Panc1 (cell line): ENCODE measurements at regions not wholly inside any gene's neighbourhood (a gene's known extent, or its start where the extent isn't known, plus 50 kb on each side); places are given as distances from the start of the nearest gene placed in this dataset.

Source experiments
- ATAC-seq: fragments of 200-7000 bp; cut with Tn5 transposase; 2 replicates; pipeline ENCODE4 v1.9.1; 2020; ENCODE audit warnings: mild to moderate bottlenecking, moderate library complexity
- BruUV-seq: library from RNA; stranded (reverse); fragments of 400-500 nt; replicated peaks from 2 replicates; lab custom pipeline; 2021; lab: Mats Ljungman, UMichigan
- CTCF ChIA-PET: fragments of 300-600 bp; sonication (Branson Sonifier 250); formaldehyde crosslinking; loops from one replicate; lab custom pipeline; 2022; ENCODE audit warnings: antibody characterized with exemption; lab: Charles Lee
- POLR2A ChIA-PET: fragments of 300-600 bp; sonication (Branson Sonifier 250); formaldehyde crosslinking; loops from one replicate; lab custom pipeline; 2022; ENCODE audit warnings: antibody characterized with exemption; lab: Charles Lee
- DNase-seq: peaks from one replicate; pipeline ENCODE4 v3.0.0-alpha.2; 2010; ENCODE audit warnings: low read depth, low spot score
- H3K27ac ChIP-seq: 2 replicates; pipeline ENCODE4 v1.5.1; 2011; ENCODE audit warnings: mild to moderate bottlenecking, low read length, inconsistent platforms
- H3K27me3 ChIP-seq: fragments of 200-500 bp; sonication (Bioruptor generic); 2 replicates; pipeline ENCODE4 v1.6.0; 2014; ENCODE audit warnings: low read length, inconsistent platforms; ENCODE audit not compliant: control insufficient read depth, insufficient read depth
- H3K36me3 ChIP-seq: fragments of 200-500 bp; sonication (Bioruptor generic); 2 replicates; pipeline ENCODE4 v1.5.1; 2014; ENCODE audit warnings: inconsistent platforms, mild to moderate bottlenecking, low read length, moderate library complexity; ENCODE audit not compliant: control insufficient read depth, insufficient read depth
- H3K4me1 ChIP-seq: 2 replicates; pipeline ENCODE4 v1.5.1; 2011; ENCODE audit warnings: inconsistent platforms, mild to moderate bottlenecking, low read length, moderate library complexity; ENCODE audit not compliant: control insufficient read depth, insufficient read depth
- H3K4me3 ChIP-seq, 2 experiments: 2 replicates each; pipeline ENCODE4 v1.5.1; 2011 to 2012; ENCODE audit warnings: low read depth in 2 of 2, low read length in 2 of 2, mild to moderate bottlenecking in 2 of 2, inconsistent platforms in 1 of 2, moderate library complexity in 1 of 2
- H3K9me3 ChIP-seq: fragments of 200-500 bp; sonication (Bioruptor generic); 2 replicates; pipeline ENCODE4 v1.5.1; 2014; ENCODE audit warnings: low read depth, mild to moderate bottlenecking, inconsistent platforms, low read length, moderate library complexity; ENCODE audit not compliant: control insufficient read depth, insufficient read depth
- POLR2AphosphoS5 ChIP-seq: IDR thresholded peaks from 2 replicates; pipeline ENCODE4 v1.6.1; 2012; ENCODE audit warnings: mild to moderate bottlenecking, low read depth, low read length, moderate library complexity
- SIN3A ChIP-seq: IDR thresholded peaks from 2 replicates; pipeline ENCODE4 v1.6.1; 2012; ENCODE audit warnings: low read depth, mild to moderate bottlenecking, low read length, moderate library complexity, borderline replicate concordance; ENCODE audit not compliant: insufficient read depth
- TCF7L2 ChIP-seq: IDR thresholded peaks from 2 replicates; pipeline ENCODE4 v1.6.1; 2011; ENCODE audit warnings: mild to moderate bottlenecking, low read depth, low read length, inconsistent platforms
- in situ Hi-C: cut with HindIII; loops from 2 replicates; pipeline ENCODE4 v1.10.0; 2016; ENCODE audit warnings: low sequenced_read_pairs, low pct_unique_long_range_greater_than_20kb
- intact Hi-C: fragments of 100-400 bp; cut with micrococcal nuclease; formaldehyde crosslinking; loops from one replicate; pipeline ENCODE4 v1.10.0; 2022; ENCODE audit not compliant: unreplicated experiment
- TF ChIP-seq, protein P1 (sequence below): fragments of 450-650 bp; IDR thresholded peaks from 2 replicates; pipeline ENCODE4 v1.5.1; 2017; ENCODE audit warnings: mild to moderate bottlenecking
- TF ChIP-seq, protein P2 (sequence below), 2 experiments: IDR thresholded peaks; 2 replicates each; pipeline ENCODE4 v1.6.1; 2011 to 2012; ENCODE audit warnings: low read depth in 2 of 2, control low read depth in 1 of 2, low read length in 1 of 2, mild to moderate bottlenecking in 1 of 2, moderate library complexity in 1 of 2; ENCODE audit not compliant: insufficient read depth in 1 of 2

DNA sequence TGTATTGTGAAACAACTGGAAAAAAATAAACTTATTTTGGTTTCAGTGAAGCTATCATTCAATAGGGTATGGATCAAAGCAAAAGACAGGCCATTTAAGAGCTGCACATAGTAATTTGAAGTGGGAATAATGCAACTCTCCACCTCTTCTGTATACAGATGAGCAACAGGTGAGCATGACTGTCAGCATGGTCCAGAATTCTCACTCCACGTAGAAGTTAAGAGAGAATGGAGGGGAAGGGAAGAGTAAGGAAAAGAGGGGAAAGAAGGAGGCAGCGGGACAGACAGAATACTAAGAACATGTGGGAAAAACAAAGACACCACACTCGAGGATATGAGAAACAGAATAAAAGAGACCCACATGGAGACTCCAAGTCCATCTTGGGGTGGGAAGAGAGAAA lies 396.1 kb upstream of the GRIA1 start:
- ATAC-seq (no peak), DNase-seq (no peak)
- in situ Hi-C loops = no loop called here
- intact Hi-C loops = no loop called here
- Histone ChIP-seq H3K36me3 (no peaks in the 10 kb centered on the region), H3K4me3 (no peak overlapping the region), H3K27me3 (no peaks in the 10 kb centered on the region), H3K27ac (no peak overlapping the region), H3K4me1 (no peaks in the 10 kb centered on the region), H3K9me3 (no peaks in the 10 kb centered on the region)
- ChIA-PET CTCF (no interaction called here), POLR2A (no interaction called here)
- no TSS peak for BruUV-seq
- TF ChIP-seq, protein P1, sequence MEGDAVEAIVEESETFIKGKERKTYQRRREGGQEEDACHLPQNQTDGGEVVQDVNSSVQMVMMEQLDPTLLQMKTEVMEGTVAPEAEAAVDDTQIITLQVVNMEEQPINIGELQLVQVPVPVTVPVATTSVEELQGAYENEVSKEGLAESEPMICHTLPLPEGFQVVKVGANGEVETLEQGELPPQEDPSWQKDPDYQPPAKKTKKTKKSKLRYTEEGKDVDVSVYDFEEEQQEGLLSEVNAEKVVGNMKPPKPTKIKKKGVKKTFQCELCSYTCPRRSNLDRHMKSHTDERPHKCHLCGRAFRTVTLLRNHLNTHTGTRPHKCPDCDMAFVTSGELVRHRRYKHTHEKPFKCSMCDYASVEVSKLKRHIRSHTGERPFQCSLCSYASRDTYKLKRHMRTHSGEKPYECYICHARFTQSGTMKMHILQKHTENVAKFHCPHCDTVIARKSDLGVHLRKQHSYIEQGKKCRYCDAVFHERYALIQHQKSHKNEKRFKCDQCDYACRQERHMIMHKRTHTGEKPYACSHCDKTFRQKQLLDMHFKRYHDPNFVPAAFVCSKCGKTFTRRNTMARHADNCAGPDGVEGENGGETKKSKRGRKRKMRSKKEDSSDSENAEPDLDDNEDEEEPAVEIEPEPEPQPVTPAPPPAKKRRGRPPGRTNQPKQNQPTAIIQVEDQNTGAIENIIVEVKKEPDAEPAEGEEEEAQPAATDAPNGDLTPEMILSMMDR = no peak
- no peak for TF ChIP-seq POLR2AphosphoS5

DNA sequence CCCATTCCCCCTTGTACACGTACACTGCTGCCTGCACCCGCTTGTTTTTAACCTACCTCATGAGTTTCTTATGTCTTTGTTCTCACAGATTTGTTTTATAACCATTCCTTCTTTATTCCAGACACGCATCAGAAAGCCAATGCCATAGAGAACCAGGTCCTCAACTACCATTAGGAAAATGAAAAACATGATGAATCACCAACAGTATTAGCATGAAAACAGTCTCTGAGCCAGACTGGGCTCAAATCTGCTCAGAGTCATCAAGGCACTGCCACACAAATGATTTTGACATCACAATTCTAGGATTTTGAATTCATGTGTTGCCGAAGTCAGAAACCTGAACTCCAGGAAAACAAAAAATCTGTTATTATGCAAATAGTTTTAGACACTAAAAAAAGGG lies 394.1 kb upstream of the GRIA1 start:
- H3K4me3 ChIP-seq = no peak overlapping the region
- TF ChIP-seq POLR2AphosphoS5 = no peak
- TF ChIP-seq TCF7L2 = no peak
- TF ChIP-seq, protein P2, sequence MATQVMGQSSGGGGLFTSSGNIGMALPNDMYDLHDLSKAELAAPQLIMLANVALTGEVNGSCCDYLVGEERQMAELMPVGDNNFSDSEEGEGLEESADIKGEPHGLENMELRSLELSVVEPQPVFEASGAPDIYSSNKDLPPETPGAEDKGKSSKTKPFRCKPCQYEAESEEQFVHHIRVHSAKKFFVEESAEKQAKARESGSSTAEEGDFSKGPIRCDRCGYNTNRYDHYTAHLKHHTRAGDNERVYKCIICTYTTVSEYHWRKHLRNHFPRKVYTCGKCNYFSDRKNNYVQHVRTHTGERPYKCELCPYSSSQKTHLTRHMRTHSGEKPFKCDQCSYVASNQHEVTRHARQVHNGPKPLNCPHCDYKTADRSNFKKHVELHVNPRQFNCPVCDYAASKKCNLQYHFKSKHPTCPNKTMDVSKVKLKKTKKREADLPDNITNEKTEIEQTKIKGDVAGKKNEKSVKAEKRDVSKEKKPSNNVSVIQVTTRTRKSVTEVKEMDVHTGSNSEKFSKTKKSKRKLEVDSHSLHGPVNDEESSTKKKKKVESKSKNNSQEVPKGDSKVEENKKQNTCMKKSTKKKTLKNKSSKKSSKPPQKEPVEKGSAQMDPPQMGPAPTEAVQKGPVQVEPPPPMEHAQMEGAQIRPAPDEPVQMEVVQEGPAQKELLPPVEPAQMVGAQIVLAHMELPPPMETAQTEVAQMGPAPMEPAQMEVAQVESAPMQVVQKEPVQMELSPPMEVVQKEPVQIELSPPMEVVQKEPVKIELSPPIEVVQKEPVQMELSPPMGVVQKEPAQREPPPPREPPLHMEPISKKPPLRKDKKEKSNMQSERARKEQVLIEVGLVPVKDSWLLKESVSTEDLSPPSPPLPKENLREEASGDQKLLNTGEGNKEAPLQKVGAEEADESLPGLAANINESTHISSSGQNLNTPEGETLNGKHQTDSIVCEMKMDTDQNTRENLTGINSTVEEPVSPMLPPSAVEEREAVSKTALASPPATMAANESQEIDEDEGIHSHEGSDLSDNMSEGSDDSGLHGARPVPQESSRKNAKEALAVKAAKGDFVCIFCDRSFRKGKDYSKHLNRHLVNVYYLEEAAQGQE (IDR thresholded peaks at IDR 0.05; ENCODE audit: insufficient read depth in 1 of 2, low read depth in 2 of 2, low read length in 1 of 2) = no peak
- no peak for TF ChIP-seq SIN3A
- no peaks in the 10 kb centered on the region for H3K36me3 ChIP-seq
- ChIA-PET POLR2A (no interaction called here), CTCF (no interaction called here)
- no peaks in the 10 kb centered on the region for H3K9me3 ChIP-seq
- intact Hi-C loops = no loop called here
- DNase-seq = no peak
- ATAC-seq = no peak
- no TSS peak for BruUV-seq
- no peaks in the 10 kb centered on the region for H3K4me1 ChIP-seq
- in situ Hi-C loops = no loop called here
- H3K27ac ChIP-seq = no peak overlapping the region
- H3K27me3 ChIP-seq = no peaks in the 10 kb centered on the region

DNA sequence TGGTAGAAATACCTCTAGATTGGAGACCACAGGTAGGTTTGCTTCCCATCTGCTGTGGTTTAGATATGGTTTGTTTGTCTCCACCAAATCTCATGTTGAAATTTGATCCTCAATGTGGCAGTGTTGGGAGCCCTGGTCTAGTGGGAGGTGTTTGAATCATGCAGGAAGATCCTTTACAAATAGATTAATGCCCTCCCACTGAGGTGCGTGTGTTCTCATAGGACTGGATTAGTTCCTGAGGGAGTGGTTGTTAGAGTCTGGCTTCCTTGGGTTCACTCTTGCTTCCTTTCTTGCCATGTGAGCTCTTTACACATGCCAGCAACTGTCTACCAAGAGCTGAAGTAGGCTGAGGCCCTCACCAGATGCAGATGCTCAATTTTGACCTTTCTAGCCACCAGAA lies 391.1 kb upstream of the GRIA1 start:
- H3K9me3 ChIP-seq = no peaks in the 10 kb centered on the region
- DNase-seq (no peak), ATAC-seq (no peak)
- H3K27me3 ChIP-seq = no peaks in the 10 kb centered on the region
- no TSS peak for BruUV-seq
- no peaks in the 10 kb centered on the region for H3K36me3 ChIP-seq
- ChIA-PET POLR2A (no interaction called here), CTCF (no interaction called here)
- no peaks in the 10 kb centered on the region for H3K4me1 ChIP-seq
- H3K27ac ChIP-seq = no peak overlapping the region
- H3K4me3 ChIP-seq = no peak overlapping the region
- intact Hi-C loops (no loop called here), in situ Hi-C loops (no loop called here)
- TF ChIP-seq, protein P2 (IDR thresholded peaks at IDR 0.05; ENCODE audit: insufficient read depth in 1 of 2, low read depth in 2 of 2, low read length in 1 of 2) = no peak
- TF ChIP-seq SIN3A (no peak), POLR2AphosphoS5 (no peak), TCF7L2 (no peak)
- TF ChIP-seq, protein P1 = no peak
